AG04450 (cell line): ENCODE measurements at regions not wholly inside any gene's neighbourhood (a gene's known extent, or its start where the extent isn't known, plus 50 kb on each side); places are given as distances from the start of the nearest gene placed in this dataset. TPM values are rescaled to one million over a fixed set of nuclear protein-coding genes. Genes with fewer than 3 reads are reported as not detected.

Experiments
- CTCF ChIA-PET: fragments of 300-600, 350-600 bp; formaldehyde crosslinking; extraction: SDS; loops from one replicate; lab custom pipeline; 2022; ENCODE audit warnings: antibody characterized with exemption, inconsistent platforms; lab: Charles Lee
- POLR2A ChIA-PET: fragments of 350-600 bp; formaldehyde crosslinking; extraction: SDS; loops from one replicate; lab custom pipeline; 2021; ENCODE audit warnings: antibody characterized with exemption, inconsistent platforms; lab: Yijun Ruan, JAX
- DNase-seq: peaks from one replicate; pipeline ENCODE4 v3.0.0-alpha.2; 2011; ENCODE audit warnings: low read depth, low spot score
- H3K27ac ChIP-seq: one replicate; pipeline ENCODE4 v1.5.1; 2012; ENCODE audit warnings: low read depth, low read length, control low read depth
- H3K27me3 ChIP-seq: one replicate; pipeline ENCODE4 v1.6.0; 2012; ENCODE audit warnings: low read length; ENCODE audit not compliant: control insufficient read depth, insufficient read depth
- H3K4me3 ChIP-seq: 2 replicates; pipeline ENCODE4 v1.5.1; 2011; ENCODE audit warnings: mild to moderate bottlenecking, low read depth, low read length, control low read depth
- H3K9me3 ChIP-seq: 2 replicates; pipeline ENCODE4 v1.5.1; 2012; ENCODE audit warnings: low read length; ENCODE audit not compliant: control insufficient read depth, insufficient read depth
- CTCF ChIP-seq: IDR thresholded peaks from 2 replicates; pipeline ENCODE4 v1.5.1; 2011; ENCODE audit warnings: low read depth, low read length, control low read depth, inconsistent platforms
- small RNA-seq: library from RNA; depleted of rRNA; stranded (forward); fragments of <200 nt; gene quantifications from one replicate; pipeline ENCODE3, GENCODE V24; 2012; ENCODE audit warnings: low read depth; ENCODE audit not compliant: insufficient read length

- Histone ChIP-seq H3K27me3 (peaks cover 14% of the 10 kb centered on the region), H3K27ac (no peak overlapping the region), H3K4me3 (no peak overlapping the region), H3K9me3 (peaks cover 12% of the 10 kb centered on the region; the same call in 1 of the 2 replicates)
- ChIA-PET POLR2A (no interaction called here), CTCF (interaction anchor here (1.8 kb wide), 1 partner anchor 12 kb away, joined by 7 read pairs; no protein-coding TSS in a partner anchor)
- no peak for DNase-seq
- TF ChIP-seq CTCF = no peak
These were observed 50.3 kb upstream of the TWIST2 start for GRCh38 chr2:238797537-238797936.

Small RNA genes lying in the stretch of these regions (small RNA-seq; reads per million reads assigned to genes)
- gene AC113618.1 = not detected
